HepG2 (cell line): ENCODE measurements at regions not wholly inside any gene's neighbourhood (a gene's known extent, or its start where the extent isn't known, plus 50 kb on each side); places are given as distances from the start of the nearest gene placed in this dataset.

Experiments used
- ATRX ChIP-seq: sonication (generic); formaldehyde crosslinking; IDR thresholded peaks from 2 replicates; pipeline ENCODE4 v1.4.0; 2020; ENCODE audit warnings: missing genetic modification reagents, borderline replicate concordance
- ETS1 ChIP-seq: sonication (generic); formaldehyde crosslinking; IDR thresholded peaks from 2 replicates; pipeline ENCODE4 v1.4.0; 2020; ENCODE audit warnings: missing genetic modification reagents
- ETV5 ChIP-seq: IDR thresholded peaks from 2 replicates; pipeline ENCODE4 v1.6.1; 2018; ENCODE audit warnings: missing biosample characterization, missing genetic modification reagents, inconsistent platforms, borderline replicate concordance
- HOXD1 ChIP-seq: sonication (generic); formaldehyde crosslinking; IDR thresholded peaks from 2 replicates; pipeline ENCODE4 v1.5.0; 2020; ENCODE audit warnings: missing genetic modification reagents
- JUNB ChIP-seq: sonication (generic); formaldehyde crosslinking; IDR thresholded peaks from 2 replicates; pipeline ENCODE4 v1.8.0; 2022; ENCODE audit warnings: missing genetic modification reagents, mild to moderate bottlenecking, borderline replicate concordance
- NFYC ChIP-seq: IDR thresholded peaks from 2 replicates; pipeline ENCODE4 v1.6.1; 2016; ENCODE audit warnings: missing genetic modification reagents, missing compliant biosample characterization
- PAF1 ChIP-seq: IDR thresholded peaks from 2 replicates; pipeline ENCODE4 v1.6.1; 2016; ENCODE audit warnings: missing genetic modification reagents, missing compliant biosample characterization
- SMAD9 ChIP-seq: sonication (generic); formaldehyde crosslinking; IDR thresholded peaks from 2 replicates; pipeline ENCODE4 v1.5.1; 2020; ENCODE audit warnings: mild to moderate bottlenecking, missing genetic modification reagents
- SP2 ChIP-seq: sonication (generic); formaldehyde crosslinking; IDR thresholded peaks from 2 replicates; pipeline ENCODE4 v1.5.1; 2020; ENCODE audit warnings: mild to moderate bottlenecking, missing genetic modification reagents
- ZBTB7A ChIP-seq: sonication (generic); formaldehyde crosslinking; IDR thresholded peaks from 2 replicates; pipeline ENCODE4 v1.8.0; 2022; ENCODE audit warnings: mild to moderate bottlenecking, missing genetic modification reagents
- ZNF556 ChIP-seq: sonication (generic); formaldehyde crosslinking; IDR thresholded peaks from 2 replicates; pipeline ENCODE4 v1.4.0; 2020; ENCODE audit warnings: mild to moderate bottlenecking, missing genetic modification reagents, borderline replicate concordance
- ZNF557 ChIP-seq: sonication (generic); formaldehyde crosslinking; IDR thresholded peaks from 2 replicates; pipeline ENCODE4 v1.4.0; 2020; ENCODE audit warnings: missing genetic modification reagents
- ZSCAN31 ChIP-seq: sonication (generic); formaldehyde crosslinking; IDR thresholded peaks from 2 replicates; pipeline ENCODE4 v1.5.0; 2020; ENCODE audit warnings: low read depth, mild to moderate bottlenecking, missing genetic modification reagents
- TF ChIP-seq, protein P1 (sequence below): sonication (generic); formaldehyde crosslinking; IDR thresholded peaks from 2 replicates; pipeline ENCODE4 v1.4.0; 2020; ENCODE audit warnings: missing genetic modification reagents
- TF ChIP-seq, protein P2 (sequence below), 2 experiments: sonication (generic) in 1 of 2; formaldehyde crosslinking in 1 of 2; IDR thresholded peaks; 2 replicates each; pipeline versions ENCODE4 v1.4.0 to v1.6.1; 2016 to 2020; ENCODE audit warnings: borderline replicate concordance in 1 of 2, low read depth in 1 of 2, mild to moderate bottlenecking in 1 of 2, missing genetic modification reagents in 1 of 2
- TF ChIP-seq, protein P3 (sequence below): IDR thresholded peaks from 2 replicates; pipeline ENCODE4 v1.6.1; 2016; ENCODE audit warnings: missing genetic modification reagents, missing compliant biosample characterization

DNA sequence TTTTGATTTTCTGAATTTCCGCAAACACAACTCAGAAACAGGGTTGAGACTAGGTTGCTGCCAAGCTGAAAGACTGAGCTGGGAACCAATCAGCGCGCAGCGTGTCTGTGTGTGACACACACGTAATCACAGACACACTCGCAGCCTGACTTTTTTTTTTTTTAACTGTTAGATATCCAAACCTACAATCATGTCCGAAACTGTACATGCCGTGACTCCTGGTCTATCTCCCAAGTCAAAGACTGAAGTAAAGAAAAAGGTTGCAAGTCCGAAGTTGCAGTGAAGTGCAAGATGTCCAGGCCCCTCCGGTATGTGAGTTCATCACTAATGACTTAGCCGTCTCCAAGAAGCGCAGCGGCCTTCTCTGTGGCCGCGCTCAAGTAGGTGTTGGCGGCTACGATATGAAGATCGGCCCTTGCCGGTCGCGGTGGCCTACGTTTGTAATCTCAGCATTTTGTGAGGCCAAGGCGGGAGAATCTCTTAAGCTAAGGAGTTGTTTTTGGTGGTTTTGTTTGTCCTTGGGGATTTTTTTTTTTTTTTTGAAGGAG is 108.2 kb downstream of the HFE start (continued):
- TF ChIP-seq ETS1 (CRISPR knock-in tag), result no peak
- no peak for TF ChIP-seq ZBTB7A (CRISPR knock-in tag)
- TF ChIP-seq JUNB (CRISPR knock-in tag), result no peak
- 0 out of 2 replicates have a peak, but pooled peaks have one; percentile 44 for TF ChIP-seq ZSCAN31 (CRISPR knock-in tag)
- peak; percentile 85 for TF ChIP-seq SP2 (CRISPR knock-in tag)
- TF ChIP-seq ZNF556 (CRISPR knock-in tag), result no peak
- TF ChIP-seq ATRX (CRISPR knock-in tag), result no peak
- no peak for TF ChIP-seq PAF1 (CRISPR knock-in tag)
- TF ChIP-seq, protein P1, sequence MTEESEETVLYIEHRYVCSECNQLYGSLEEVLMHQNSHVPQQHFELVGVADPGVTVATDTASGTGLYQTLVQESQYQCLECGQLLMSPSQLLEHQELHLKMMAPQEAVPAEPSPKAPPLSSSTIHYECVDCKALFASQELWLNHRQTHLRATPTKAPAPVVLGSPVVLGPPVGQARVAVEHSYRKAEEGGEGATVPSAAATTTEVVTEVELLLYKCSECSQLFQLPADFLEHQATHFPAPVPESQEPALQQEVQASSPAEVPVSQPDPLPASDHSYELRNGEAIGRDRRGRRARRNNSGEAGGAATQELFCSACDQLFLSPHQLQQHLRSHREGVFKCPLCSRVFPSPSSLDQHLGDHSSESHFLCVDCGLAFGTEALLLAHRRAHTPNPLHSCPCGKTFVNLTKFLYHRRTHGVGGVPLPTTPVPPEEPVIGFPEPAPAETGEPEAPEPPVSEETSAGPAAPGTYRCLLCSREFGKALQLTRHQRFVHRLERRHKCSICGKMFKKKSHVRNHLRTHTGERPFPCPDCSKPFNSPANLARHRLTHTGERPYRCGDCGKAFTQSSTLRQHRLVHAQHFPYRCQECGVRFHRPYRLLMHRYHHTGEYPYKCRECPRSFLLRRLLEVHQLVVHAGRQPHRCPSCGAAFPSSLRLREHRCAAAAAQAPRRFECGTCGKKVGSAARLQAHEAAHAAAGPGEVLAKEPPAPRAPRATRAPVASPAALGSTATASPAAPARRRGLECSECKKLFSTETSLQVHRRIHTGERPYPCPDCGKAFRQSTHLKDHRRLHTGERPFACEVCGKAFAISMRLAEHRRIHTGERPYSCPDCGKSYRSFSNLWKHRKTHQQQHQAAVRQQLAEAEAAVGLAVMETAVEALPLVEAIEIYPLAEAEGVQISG, result no peak
- peak; percentile 14; the same call in 1 of the 2 replicates for TF ChIP-seq ETV5 (CRISPR knock-in tag)
- TF ChIP-seq NFYC (CRISPR knock-in tag), result peak; percentile 91
- 0 out of 2 replicates have a peak, but pooled peaks have one; percentile 26 for TF ChIP-seq SMAD9 (CRISPR knock-in tag)
- TF ChIP-seq HOXD1 (CRISPR knock-in tag), result 0 out of 2 replicates have a peak, but pooled peaks have one; percentile 27
- TF ChIP-seq, protein P2, sequence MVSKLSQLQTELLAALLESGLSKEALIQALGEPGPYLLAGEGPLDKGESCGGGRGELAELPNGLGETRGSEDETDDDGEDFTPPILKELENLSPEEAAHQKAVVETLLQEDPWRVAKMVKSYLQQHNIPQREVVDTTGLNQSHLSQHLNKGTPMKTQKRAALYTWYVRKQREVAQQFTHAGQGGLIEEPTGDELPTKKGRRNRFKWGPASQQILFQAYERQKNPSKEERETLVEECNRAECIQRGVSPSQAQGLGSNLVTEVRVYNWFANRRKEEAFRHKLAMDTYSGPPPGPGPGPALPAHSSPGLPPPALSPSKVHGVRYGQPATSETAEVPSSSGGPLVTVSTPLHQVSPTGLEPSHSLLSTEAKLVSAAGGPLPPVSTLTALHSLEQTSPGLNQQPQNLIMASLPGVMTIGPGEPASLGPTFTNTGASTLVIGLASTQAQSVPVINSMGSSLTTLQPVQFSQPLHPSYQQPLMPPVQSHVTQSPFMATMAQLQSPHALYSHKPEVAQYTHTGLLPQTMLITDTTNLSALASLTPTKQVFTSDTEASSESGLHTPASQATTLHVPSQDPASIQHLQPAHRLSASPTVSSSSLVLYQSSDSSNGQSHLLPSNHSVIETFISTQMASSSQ (IDR thresholded peaks at IDR 0.05; ENCODE audit: low read depth), result no peak
- TF ChIP-seq, protein P2 (CRISPR knock-in tag; IDR thresholded peaks at IDR 0.05; ENCODE audit: borderline replicate concordance), result 0 out of 2 replicates have a peak, but pooled peaks have one; percentile 50
- TF ChIP-seq, protein P3, sequence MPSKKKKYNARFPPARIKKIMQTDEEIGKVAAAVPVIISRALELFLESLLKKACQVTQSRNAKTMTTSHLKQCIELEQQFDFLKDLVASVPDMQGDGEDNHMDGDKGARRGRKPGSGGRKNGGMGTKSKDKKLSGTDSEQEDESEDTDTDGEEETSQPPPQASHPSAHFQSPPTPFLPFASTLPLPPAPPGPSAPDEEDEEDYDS (CRISPR knock-in tag), result peak; percentile 68; the same call in 1 of the 2 replicates
- TF ChIP-seq ZNF557 (CRISPR knock-in tag), result 0 out of 2 replicates have a peak, but pooled peaks have one; percentile 49
